ENCODE measurements at regions not wholly inside any gene's neighbourhood (a gene's known extent, or its start where the extent isn't known, plus 50 kb on each side); places are given as distances from the start of the nearest gene placed in this dataset.

- no peak for TF ChIP-seq CTCF (IDR thresholded peaks at IDR 0.05)
- ATAC-seq (no peak), FAIRE-seq (no peak), DNase-seq (no peak)
- H3K36me3 ChIP-seq, result no peaks in the 10 kb centered on the region
- H3K27ac ChIP-seq, result no peak overlapping the region
- no peak overlapping the region for H3K4me3 ChIP-seq
- WGBS, 2 donors, result 53 to 62% methylated on average over 7 of the region's 7 CpGs
- no peaks in the 10 kb centered on the region for H3K4me1 ChIP-seq
- no peaks in the 10 kb centered on the region for H3K9me3 ChIP-seq
- intact Hi-C loops (cut with DNase I), result no loop called here
- no peaks in the 10 kb centered on the region for H3K27me3 ChIP-seq
These were observed 466.5 kb upstream of the CNTN4 start for GRCh38 chr3:1632128-1632527.

DNA sequence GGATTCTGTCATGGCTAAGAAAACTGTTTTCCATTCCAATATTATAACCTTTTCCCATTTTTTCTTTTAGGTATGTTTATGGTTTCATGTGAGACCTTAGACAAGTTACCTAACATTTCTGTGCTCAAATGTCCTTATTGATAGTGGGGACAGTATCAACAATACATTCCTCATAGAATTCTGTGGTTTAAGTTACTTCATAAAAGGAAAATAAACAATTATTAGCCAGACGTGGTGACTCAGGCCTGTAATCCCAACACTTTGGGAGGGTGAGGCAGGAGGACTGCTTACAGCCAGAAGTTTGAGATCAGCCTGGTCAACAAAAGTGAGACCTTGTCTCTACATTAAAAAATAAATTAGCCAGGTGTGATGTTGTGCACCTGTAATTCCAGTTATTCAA, 436.8 kb upstream of the CNTN4 start:
- DNase-seq (no peak), FAIRE-seq (no peak), ATAC-seq (no peak)
- no peak overlapping the region for H3K27ac ChIP-seq
- no peak for TF ChIP-seq CTCF (IDR thresholded peaks at IDR 0.05)
- intact Hi-C loops (cut with DNase I), result no loop called here
- WGBS, 2 donors, result 12 to 24% methylated on average over 1 of the region's 1 CpG
- no peaks in the 10 kb centered on the region for H3K36me3 ChIP-seq
- H3K4me1 ChIP-seq, result no peaks in the 10 kb centered on the region
- no peaks in the 10 kb centered on the region for H3K9me3 ChIP-seq
- H3K4me3 ChIP-seq, result no peak overlapping the region
- no peaks in the 10 kb centered on the region for H3K27me3 ChIP-seq

DNA sequence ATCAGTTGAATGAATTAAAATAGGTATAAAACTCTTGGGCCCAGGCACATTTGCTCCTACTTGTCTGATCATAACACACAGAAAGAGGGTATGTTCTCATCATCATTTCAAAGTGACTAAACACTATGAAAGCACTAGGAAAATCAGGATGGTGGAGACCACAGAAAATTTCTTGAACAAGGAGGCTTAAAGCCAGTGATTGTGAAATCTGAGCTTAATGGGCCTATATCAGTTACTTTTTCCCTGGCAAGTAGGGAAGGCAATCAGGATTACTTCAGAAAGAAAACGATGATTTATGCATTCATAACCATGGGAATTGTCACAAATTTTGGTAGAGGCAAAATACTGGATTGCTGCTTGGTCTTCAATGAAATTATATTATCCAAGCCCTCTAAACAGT, 434.4 kb upstream of the CNTN4 start:
- WGBS, 2 donors, result 51 to 55% methylated on average over 1 of the region's 1 CpG
- ATAC-seq, result no peak
- H3K27ac ChIP-seq, result no peak overlapping the region
- H3K4me3 ChIP-seq, result no peak overlapping the region
- H3K4me1 ChIP-seq, result no peaks in the 10 kb centered on the region
- FAIRE-seq, result no peak
- DNase-seq, result no peak
- intact Hi-C loops (cut with DNase I), result no loop called here
- TF ChIP-seq CTCF (IDR thresholded peaks at IDR 0.05), result no peak
- H3K9me3 ChIP-seq, result no peaks in the 10 kb centered on the region
- no peaks in the 10 kb centered on the region for H3K36me3 ChIP-seq
- H3K27me3 ChIP-seq, result no peaks in the 10 kb centered on the region

DNA sequence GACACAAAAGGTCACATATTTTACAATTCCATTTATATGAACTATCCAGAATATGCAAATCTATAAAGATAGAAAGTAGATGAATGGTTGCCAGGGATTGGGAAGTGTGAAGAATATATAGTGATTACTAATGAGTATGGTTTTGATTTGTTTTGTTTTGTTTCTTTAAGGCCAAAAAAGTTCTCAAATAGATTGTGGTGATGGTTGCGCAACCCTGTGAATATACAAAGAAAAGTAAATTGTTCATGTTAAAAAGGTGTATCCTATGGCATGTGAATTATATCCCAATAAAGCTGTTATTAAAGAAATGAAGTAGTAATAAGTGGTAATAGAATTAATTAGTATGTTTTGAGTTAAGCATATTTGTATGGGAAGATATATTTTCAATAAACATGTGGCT, 431.8 kb upstream of the CNTN4 start:
- TF ChIP-seq CTCF (IDR thresholded peaks at IDR 0.05), result no peak
- no peak for FAIRE-seq
- Histone ChIP-seq H3K36me3 (no peaks in the 10 kb centered on the region), H3K27ac (no peak overlapping the region), H3K27me3 (no peaks in the 10 kb centered on the region), H3K9me3 (no peaks in the 10 kb centered on the region), H3K4me1 (no peaks in the 10 kb centered on the region), H3K4me3 (no peak overlapping the region)
- intact Hi-C loops (cut with DNase I), result no loop called here
- no peak for DNase-seq
- 90 to 96% methylated on average over 1 of the region's 1 CpG for WGBS, 2 donors
- no peak for ATAC-seq

DNA sequence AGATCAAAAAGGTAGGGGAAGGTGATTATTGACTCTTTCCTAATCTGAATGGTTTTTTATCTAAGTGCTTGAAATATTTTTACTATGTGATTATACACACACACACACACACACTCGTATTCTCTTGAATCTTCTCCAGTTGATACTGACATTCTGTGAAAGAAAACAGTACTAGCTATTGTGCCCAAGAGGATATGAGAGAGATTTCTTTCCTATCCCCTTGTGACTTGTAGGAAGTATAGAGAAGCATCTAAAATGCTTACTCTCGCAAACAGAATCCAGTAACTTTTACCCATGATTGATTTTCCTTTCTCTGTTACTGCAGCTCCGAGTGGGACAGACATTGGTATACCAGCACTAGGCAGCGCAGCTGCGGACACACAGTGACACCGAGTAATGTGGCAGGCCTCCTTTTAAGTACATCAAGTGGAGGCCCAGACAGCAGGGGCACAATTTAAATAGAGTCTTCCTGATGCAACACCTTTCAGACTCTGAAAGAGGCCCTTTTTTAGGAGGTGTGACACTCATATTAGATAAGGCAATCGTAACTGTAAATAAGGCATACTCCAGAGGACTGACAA, 421.0 kb upstream of the CNTN4 start:
- no peak overlapping the region for H3K27ac ChIP-seq
- H3K4me3 ChIP-seq, result no peak overlapping the region
- no peaks in the 10 kb centered on the region for H3K36me3 ChIP-seq
- intact Hi-C loops (cut with DNase I), result no loop called here
- no peak for TF ChIP-seq CTCF (IDR thresholded peaks at IDR 0.05)
- no peaks in the 10 kb centered on the region for H3K9me3 ChIP-seq
- H3K4me1 ChIP-seq, result no peaks in the 10 kb centered on the region
- ATAC-seq, result no peak
- H3K27me3 ChIP-seq, result no peaks in the 10 kb centered on the region
- WGBS, 2 donors, result 30 to 31% methylated on average over 7 of the region's 7 CpGs
- FAIRE-seq, result no peak
- no peak for DNase-seq
